Smooth muscle cell (in vitro differentiated cells): ENCODE measurements at regions not wholly inside any gene's neighbourhood (a gene's known extent, or its start where the extent isn't known, plus 50 kb on each side); places are given as distances from the start of the nearest gene placed in this dataset.
"Not testable (repeated sequence)": the region's sequence is repeated elsewhere in the genome, so short reads cannot be mapped to it uniquely, and the experiment has no call there.

Source experiments
- DNase-seq: peaks from one replicate; lab custom pipeline; 2025; ENCODE audit not compliant: unreplicated experiment; lab: John Stamatoyannopoulos, UW
- H2AFZ ChIP-seq: fragments of 200-600 bp; sonication (generic); 2 replicates; pipeline ENCODE4 v1.6.0; 2016; ENCODE audit warnings: antibody characterized with exemption, low read depth, mild to moderate bottlenecking
- H3F3A ChIP-seq: fragments of 200-600 bp; sonication (generic); 2 replicates; pipeline ENCODE4 v1.6.0; 2017; ENCODE audit warnings: antibody characterized with exemption, low read depth
- H3K27ac ChIP-seq: fragments of 200-600 bp; sonication (generic); 2 replicates; pipeline ENCODE4 v1.5.1; 2016; ENCODE audit warnings: low read depth, mild to moderate bottlenecking
- H3K27me3 ChIP-seq: fragments of 200-600 bp; sonication (generic); 2 replicates; pipeline ENCODE4 v1.6.1; 2016; ENCODE audit warnings: low read depth, mild to moderate bottlenecking
- H3K36me3 ChIP-seq: fragments of 200-600 bp; sonication (generic); 2 replicates; pipeline ENCODE4 v1.5.1; 2016; ENCODE audit warnings: low read depth
- H3K4me1 ChIP-seq: fragments of 200-600 bp; sonication (generic); 2 replicates; pipeline ENCODE4 v1.5.1; 2016; ENCODE audit warnings: low read depth
- H3K4me2 ChIP-seq: fragments of 200-600 bp; sonication (generic); 2 replicates; pipeline ENCODE4 v1.6.0; 2016; ENCODE audit warnings: mild to moderate bottlenecking
- H3K4me3 ChIP-seq: fragments of 200-600 bp; sonication (generic); 2 replicates; pipeline ENCODE4 v1.5.1; 2016; ENCODE audit warnings: mild to moderate bottlenecking
- H3K79me2 ChIP-seq: fragments of 200-600 bp; sonication (generic); 2 replicates; pipeline ENCODE4 v1.6.0; 2016; ENCODE audit warnings: low read depth, mild to moderate bottlenecking
- H3K9ac ChIP-seq: fragments of 200-600 bp; sonication (generic); 2 replicates; pipeline ENCODE4 v1.6.0; 2016; ENCODE audit warnings: low read depth
- H3K9me3 ChIP-seq: fragments of 200-600 bp; sonication (generic); replicated peaks from 2 replicates; pipeline ENCODE4 v1.5.1; 2016; ENCODE audit warnings: low read depth
- H4K20me1 ChIP-seq: fragments of 200-600 bp; sonication (generic); 2 replicates; pipeline ENCODE4 v1.6.0; 2016; ENCODE audit warnings: low read depth
- WGBS: methylation state at CpG from one replicate; pipeline ENCODE4 v1.1.7; 2016; ENCODE audit warnings: low lambda C conversion rate; 5-methylcytosine and 5-hydroxymethylcytosine counted together
- TF ChIP-seq, protein P1 (sequence below): fragments of 200-600 bp; sonication (generic); IDR thresholded peaks from 2 replicates; pipeline ENCODE4 v1.5.1; 2017; ENCODE audit warnings: borderline replicate concordance, mild to moderate bottlenecking, antibody characterized with exemption; ENCODE audit not compliant: insufficient read depth, poor library complexity, severe bottlenecking

DNA sequence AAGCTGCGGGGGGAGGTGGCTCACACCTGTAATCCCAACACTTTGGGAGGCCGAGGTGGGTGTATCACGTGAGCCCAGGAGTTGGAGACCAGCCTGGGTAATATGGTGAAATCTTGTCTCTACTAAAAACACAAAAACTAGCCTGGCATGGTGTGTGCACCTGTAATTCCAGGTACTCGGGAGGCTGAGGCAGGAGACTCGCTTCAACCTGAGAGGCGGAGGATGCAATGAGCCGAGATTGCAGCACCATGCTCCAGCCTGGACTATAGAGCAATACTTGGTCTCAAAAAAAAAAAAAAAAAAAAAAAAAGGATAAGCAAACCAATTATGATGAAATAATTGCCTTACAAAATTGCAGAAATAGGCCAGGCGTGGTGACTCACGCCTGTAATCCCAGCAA is 311.4 kb upstream of the ZNF337 start:
- H3K9me3 ChIP-seq, DNase-seq, H3K36me3 ChIP-seq, H3K27ac ChIP-seq, H4K20me1 ChIP-seq, H2AFZ ChIP-seq, H3K4me2 ChIP-seq, H3F3A ChIP-seq, H3K9ac ChIP-seq, H3K27me3 ChIP-seq, H3K4me1 ChIP-seq, H3K4me3 ChIP-seq, H3K79me2 ChIP-seq: not testable (repeated sequence)
- 96% methylated on average over 9 of the region's 9 CpGs for WGBS

- H3K9ac ChIP-seq, H3K27ac ChIP-seq, H4K20me1 ChIP-seq, H2AFZ ChIP-seq, H3K36me3 ChIP-seq, H3K4me3 ChIP-seq, H3K4me2 ChIP-seq, H3K4me1 ChIP-seq, H3K79me2 ChIP-seq, DNase-seq, H3K9me3 ChIP-seq, H3K27me3 ChIP-seq, H3F3A ChIP-seq: not testable (repeated sequence)
- WGBS = 90% methylated on average over 4 of the region's 4 CpGs
Measured at GRCh38 chr20:26006164-26006563, 309.5 kb upstream of the ZNF337 start.

DNA sequence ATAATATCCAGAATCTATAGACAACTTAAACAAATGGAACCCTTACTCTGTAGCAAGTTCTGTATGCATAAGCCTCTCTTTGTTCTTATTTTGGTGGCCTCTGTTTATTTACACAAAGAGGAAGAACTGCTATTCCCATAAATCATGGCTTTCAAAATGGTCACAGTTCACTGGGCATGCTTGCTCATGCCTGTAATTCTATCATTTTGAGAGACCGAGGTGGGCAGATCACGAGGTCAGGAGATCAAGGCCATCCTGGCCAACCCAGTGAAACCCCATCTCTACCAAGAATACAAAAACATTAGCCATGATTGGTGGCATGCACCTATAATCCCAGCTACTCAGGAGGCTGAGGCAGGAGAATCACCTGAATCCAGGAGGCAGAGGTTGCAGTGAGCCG is 307.3 kb upstream of the ZNF337 start:
- H3F3A ChIP-seq, H3K4me3 ChIP-seq, H3K9ac ChIP-seq, H4K20me1 ChIP-seq, H3K9me3 ChIP-seq, H3K27me3 ChIP-seq, H3K27ac ChIP-seq, H3K4me1 ChIP-seq, H3K4me2 ChIP-seq, H3K79me2 ChIP-seq, H3K36me3 ChIP-seq, DNase-seq, H2AFZ ChIP-seq: not testable (repeated sequence)
- 89% methylated on average over 3 of the region's 3 CpGs for WGBS

- not testable (repeated sequence) for H4K20me1 ChIP-seq, DNase-seq, H2AFZ ChIP-seq, H3F3A ChIP-seq, H3K9me3 ChIP-seq, H3K36me3 ChIP-seq, H3K27ac ChIP-seq, H3K4me2 ChIP-seq, H3K9ac ChIP-seq, H3K27me3 ChIP-seq, H3K4me3 ChIP-seq, H3K4me1 ChIP-seq, H3K79me2 ChIP-seq
- 86% methylated on average over 16 of the region's 16 CpGs for WGBS
Measured at GRCh38 chr20:25997367-25998038, 300.9 kb upstream of the ZNF337 start.

DNA sequence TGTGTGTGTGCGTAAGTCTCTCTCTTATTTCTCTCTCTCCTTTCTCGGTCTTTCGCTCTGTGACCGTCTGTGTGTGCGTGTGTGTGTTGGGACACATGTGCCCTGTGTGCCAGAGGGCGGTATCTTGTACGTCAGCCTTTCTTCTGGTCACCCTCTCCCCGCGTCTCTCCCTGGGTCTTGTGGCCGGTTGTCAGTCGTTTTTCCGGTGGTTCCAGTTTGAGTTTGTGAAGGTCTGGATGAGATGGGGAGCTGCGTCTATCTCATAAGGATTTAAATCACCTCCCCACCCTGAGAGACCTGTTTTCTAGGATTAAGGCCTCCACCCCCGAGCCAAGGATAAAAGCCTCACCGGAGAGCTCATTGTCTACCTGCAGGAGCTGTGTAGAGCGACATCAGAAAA is 295.5 kb upstream of the ZNF337 start:
- TF ChIP-seq, protein P1, sequence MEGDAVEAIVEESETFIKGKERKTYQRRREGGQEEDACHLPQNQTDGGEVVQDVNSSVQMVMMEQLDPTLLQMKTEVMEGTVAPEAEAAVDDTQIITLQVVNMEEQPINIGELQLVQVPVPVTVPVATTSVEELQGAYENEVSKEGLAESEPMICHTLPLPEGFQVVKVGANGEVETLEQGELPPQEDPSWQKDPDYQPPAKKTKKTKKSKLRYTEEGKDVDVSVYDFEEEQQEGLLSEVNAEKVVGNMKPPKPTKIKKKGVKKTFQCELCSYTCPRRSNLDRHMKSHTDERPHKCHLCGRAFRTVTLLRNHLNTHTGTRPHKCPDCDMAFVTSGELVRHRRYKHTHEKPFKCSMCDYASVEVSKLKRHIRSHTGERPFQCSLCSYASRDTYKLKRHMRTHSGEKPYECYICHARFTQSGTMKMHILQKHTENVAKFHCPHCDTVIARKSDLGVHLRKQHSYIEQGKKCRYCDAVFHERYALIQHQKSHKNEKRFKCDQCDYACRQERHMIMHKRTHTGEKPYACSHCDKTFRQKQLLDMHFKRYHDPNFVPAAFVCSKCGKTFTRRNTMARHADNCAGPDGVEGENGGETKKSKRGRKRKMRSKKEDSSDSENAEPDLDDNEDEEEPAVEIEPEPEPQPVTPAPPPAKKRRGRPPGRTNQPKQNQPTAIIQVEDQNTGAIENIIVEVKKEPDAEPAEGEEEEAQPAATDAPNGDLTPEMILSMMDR = no peak
- Histone ChIP-seq H3K79me2 (no peaks in the 10 kb centered on the region), H3F3A (no peaks in the 10 kb centered on the region), H3K9me3 (no peaks in the 10 kb centered on the region), H3K9ac (no peak overlapping the region), H3K4me1 (no peaks in the 10 kb centered on the region), H3K4me3 (no peak overlapping the region), H2AFZ (no peak overlapping the region), H3K36me3 (no peaks in the 10 kb centered on the region), H3K27ac (no peak overlapping the region), H4K20me1 (no peaks in the 10 kb centered on the region), H3K27me3 (no peaks in the 10 kb centered on the region), H3K4me2 (no peak overlapping the region)
- 80% methylated on average over 16 of the region's 16 CpGs for WGBS
- DNase-seq = no peak
